Amniotic stem cell (primary cell): ENCODE measurements at regions not wholly inside any gene's neighbourhood (a gene's known extent, or its start where the extent isn't known, plus 50 kb on each side); places are given as distances from the start of the nearest gene placed in this dataset.

Experiments used
- DNase-seq: peaks from one replicate; lab custom pipeline; 2025; lab: John Stamatoyannopoulos, UW

- DNase-seq: no peak
These were observed 260.7 kb upstream of the CSF3R start for GRCh38 chr1:36743286-36744005.

- DNase-seq: no peak
These were observed 258.4 kb upstream of the CSF3R start for GRCh38 chr1:36741066-36741465.

DNA sequence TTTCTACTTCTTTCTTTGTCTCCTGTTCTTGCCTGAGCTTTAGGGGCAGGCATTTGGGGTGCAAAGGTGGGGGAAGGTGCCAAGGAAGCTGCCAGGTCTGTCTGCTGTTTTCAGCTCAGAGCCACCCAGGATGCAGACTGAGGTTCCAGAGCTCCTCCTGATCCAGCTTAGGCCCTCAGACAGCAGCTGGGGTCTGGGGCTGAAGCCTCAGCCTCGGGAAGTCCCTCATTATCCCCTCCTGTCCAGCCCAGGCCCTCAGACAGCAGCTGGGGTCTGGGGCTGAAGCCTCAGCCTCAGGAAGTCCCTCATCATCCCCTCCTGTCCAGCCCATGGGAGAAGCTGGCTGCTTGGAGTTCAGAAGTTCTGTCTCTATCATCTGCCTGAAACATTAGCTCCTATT, 257.7 kb upstream of the CSF3R start:
- no peak for DNase-seq

GRCh38 chr1:36739703-36740289, 257.1 kb upstream of the CSF3R start:
- DNase-seq: no peak

- no peak for DNase-seq
These were observed 255.5 kb upstream of the CSF3R start for GRCh38 chr1:36738245-36738644.

DNA sequence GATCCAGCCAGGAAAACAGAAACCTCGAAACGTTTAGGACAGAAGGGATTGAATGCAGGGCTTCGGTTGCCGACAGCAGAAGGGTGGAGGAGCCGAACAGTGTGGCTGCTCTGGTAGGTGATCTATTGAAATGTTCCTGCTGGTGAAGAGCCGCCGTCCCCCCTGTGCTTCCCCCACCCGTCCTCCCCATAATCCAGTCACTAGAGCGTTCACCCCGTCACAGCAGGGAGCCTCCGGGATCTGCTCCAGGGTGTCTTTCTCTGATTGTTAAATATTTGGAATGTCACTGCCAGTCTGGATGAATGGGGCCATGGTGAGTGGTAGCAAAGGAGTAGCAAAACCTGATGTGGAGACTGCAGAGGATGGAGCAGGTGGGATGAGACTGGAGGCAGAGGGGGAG, 255.1 kb upstream of the CSF3R start:
- DNase-seq: no peak

DNA sequence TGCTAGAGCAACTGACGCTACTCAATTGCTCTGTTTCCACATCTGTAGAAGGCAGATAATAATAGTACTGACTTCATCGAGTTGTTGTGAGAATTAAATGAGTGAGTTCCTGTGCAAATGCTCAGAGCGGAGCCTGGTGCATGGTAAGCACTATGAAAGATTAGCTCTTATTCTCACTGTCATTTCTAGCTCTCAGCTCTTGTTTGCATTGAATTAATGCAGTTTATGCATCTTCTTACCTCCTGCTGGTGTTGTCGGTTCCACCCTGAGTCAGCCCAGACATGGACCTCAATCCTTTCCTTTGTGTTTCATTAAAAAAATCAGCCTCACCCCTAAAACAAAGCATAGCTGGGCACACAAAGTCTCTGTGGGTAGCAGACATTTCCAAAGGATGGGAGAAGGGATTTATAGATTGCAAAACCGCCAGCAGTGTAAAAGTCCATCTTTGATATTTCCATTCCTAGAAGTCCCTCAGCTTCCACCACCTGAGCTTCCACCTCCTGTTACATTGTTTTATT, 254.4 kb upstream of the CSF3R start:
- DNase-seq: no peak

DNA sequence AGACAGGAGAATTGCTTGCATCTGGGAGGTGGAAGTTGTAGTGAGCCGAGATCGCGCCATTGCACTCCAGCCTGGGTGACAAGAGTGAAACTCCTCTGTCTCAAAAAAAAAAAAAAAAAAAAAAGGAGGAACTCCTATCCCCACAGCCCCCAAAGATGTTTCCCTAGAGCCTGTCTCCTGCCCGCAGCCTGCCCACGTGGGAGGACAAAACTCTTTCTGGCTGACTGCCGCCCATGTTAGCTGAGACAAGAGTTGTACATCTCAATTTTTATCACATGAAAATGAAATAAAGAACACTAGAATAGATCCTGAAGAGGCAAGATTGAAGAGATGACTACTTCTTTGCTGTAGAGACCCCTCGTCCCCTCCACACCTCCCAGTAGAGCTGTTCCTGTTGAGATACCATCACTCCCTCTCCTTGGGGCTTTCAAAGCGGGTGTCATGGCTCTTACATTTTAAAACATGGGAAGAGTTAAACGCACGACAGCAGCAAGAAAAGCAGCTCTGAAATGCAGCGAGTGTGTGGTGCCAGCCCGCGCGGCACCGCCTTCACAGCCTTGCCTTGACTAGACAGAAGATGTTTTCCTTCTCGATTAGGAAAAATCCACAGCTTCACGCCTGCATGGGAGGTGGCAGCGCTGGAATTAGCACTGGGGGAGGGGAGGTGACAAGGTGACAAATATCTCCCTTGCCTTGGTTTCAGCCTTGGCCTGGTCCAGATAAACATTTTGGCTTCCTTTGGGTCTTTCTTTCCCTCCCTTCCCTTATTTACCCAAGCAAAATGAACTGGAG, 253.4 kb upstream of the CSF3R start:
- DNase-seq: no peak

GRCh38 chr1:36735436-36735835, 252.7 kb upstream of the CSF3R start:
- no peak for DNase-seq

- no peak for DNase-seq
These were observed 251.6 kb upstream of the CSF3R start for GRCh38 chr1:36734356-36734755.

DNA sequence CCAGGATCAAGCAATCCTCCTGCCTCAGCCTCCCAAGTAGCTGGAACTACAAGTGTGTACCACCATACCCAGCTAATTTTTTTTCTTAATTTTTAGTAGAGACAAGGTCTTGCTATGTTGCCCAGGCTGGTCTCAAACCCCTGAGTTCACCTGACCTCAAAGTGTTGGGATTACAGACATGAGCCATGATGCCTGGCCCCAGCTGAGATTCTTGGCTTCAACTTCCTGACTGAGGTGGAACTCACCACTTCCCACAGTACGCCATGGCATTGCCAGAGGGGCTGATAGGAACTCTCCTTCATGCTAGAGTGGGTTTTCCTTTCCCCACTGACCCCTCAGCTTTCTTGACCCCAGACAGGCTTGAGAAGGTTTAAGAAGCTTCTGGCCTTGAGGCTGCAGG, 251.0 kb upstream of the CSF3R start:
- DNase-seq: no peak

GRCh38 chr1:36732015-36732356, 249.3 kb upstream of the CSF3R start:
- DNase-seq: no peak

DNA sequence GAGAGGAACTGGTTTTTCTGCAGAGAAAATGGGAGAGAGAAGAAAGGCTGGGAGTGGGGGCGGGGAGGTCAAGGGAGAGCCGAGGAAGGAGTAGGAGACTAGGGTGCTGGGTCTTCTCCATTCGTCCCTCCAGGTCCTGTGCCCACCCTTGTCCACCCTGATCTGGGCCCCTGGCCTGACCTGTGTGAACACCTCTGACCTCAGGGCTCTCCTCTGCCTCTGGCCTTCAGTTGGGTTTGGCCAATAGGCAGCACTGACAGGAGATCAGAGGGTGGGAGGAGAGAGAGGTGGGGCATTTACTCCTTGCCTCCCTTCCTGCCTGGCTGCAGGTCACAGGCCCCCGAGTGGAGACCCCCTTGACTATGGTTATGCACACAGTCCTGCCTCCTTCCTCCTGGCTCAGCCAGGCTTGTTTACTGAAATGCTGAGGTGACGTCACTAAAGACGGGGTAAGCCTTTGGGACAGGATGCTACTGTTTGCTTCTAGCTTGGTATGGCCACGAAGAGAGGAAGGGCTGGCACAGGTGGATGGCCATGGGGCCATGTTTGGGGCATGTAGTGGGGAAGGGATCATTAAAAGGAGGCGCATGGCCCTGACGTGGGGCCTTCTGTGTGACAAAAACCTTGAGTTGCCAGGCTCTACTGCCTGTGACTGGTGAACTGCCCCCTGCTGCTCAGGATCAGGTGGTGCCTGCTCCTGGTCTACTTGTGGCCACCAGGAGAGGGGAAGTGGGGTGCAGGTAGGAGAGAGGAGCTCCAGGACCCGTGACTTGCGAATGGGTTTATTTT, 248.7 kb upstream of the CSF3R start:
- DNase-seq: no peak

DNA sequence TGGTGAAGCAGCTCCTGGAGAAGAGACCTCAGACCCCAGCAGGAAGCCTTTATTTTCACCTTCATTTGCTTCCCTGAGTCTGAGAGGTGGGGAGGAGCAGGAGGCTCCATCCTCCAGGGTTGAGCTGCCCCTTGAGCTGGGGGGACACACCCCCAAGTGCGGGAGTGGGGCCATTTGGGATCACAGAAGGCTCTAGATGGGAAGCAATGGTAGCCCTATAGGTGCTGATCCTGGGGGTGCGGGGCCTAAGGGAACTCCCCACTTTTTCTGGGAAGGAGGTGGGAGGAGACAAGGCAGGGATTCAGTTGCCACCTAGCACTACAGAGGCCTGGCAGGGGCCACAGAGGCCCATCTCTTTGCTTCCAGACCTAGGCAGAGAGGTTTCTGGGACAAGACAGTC, 247.9 kb upstream of the CSF3R start:
- DNase-seq: no peak

GRCh38 chr1:36729716-36730510, 247.2 kb upstream of the CSF3R start:
- DNase-seq: no peak

DNA sequence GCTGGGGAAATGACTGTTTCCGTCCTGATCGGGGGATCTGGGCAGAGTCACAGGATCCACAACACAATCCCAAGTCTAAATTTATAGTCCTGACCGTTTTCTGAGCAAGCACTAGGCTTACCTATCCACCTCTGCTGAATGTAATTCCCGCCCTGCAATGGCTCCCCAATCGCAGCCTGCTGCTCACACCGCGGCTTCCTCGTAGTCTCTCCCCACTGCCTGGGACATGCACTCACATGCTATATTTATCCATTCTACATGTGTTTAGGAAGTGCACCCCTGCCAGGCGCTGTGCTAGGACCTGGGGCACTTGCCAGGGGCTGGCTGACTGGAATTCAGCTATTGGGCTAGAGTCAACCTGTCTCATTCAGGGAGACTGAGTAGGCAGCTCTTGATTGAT, 246.6 kb upstream of the CSF3R start:
- DNase-seq: no peak

- DNase-seq: no peak
These were observed 246.1 kb upstream of the CSF3R start for GRCh38 chr1:36728846-36729245.

- DNase-seq: no peak
These were observed 245.3 kb upstream of the CSF3R start for GRCh38 chr1:36728051-36728450.

- no peak for DNase-seq
These were observed 242.4 kb upstream of the CSF3R start for GRCh38 chr1:36725151-36725550.

GRCh38 chr1:36723813-36724212, 241.1 kb upstream of the CSF3R start:
- no peak for DNase-seq

DNA sequence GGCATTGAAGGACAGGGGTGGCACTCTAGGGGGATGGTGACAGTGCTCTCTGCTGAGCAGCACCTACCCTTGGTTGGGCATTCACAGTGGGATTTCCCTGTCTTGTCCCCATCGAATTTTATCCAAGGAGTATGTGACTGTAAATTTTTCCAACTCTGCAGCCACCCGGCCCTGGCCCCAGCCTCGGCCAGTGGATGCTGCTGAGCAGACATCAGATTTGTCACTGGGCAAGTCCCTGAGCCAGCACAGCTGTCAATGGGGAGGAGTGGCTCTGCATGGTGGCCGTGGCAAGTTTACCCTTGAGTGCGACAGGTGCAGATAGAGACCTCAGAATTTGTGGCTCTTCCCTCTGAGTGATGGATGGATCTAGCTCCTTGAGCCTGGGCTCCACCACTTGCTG, 240.2 kb upstream of the CSF3R start:
- DNase-seq: no peak

DNA sequence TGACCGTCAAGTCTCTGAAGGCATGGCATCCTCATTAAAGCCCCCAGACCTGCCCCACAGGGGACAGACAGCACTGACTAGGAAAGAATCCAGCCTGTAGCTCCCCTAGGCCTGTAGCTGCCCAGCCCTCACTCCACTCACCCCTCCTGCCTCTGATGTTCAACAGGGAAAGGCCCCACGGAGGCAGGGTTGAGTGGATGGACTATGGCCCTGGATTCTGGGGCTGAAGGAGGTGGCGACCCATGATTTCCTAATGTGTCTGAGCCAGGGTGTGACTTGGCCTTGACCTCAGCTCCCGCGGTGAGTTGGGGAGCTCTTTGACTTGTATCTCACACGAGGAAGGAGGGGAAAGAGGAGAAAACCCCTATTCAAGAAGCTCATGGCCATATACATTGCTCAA, 238.5 kb upstream of the CSF3R start:
- no peak for DNase-seq
